ENCODE measurements at regions not wholly inside any gene's neighbourhood (a gene's known extent, or its start where the extent isn't known, plus 50 kb on each side); places are given as distances from the start of the nearest gene placed in this dataset.

GRCh38 chr1:69077633-69078032 lies 490.1 kb upstream of the LRRC7 start:
- Histone ChIP-seq H3K9me3 (ENCODE audit: control insufficient read depth, insufficient read depth, low read length) (no peaks in the 10 kb centered on the region), H3K27ac (ENCODE audit: low read depth, low read length) (no peak overlapping the region), H3K27me3 (ENCODE audit: control insufficient read depth, insufficient read depth, low read length) (no peaks in the 10 kb centered on the region), H3K4me3 (ENCODE audit: low read depth, low read length) (no peak overlapping the region)
- CTCF ChIA-PET, result no interaction called here
- POLR2A ChIA-PET, result no interaction called here
- TF ChIP-seq CTCF (IDR thresholded peaks at IDR 0.05; ENCODE audit: low read depth, low read length), result no peak
- no peak for DNase-seq (ENCODE audit: low read depth, low spot score)

- H3K27ac ChIP-seq (ENCODE audit: low read depth, low read length), result no peak overlapping the region
- ChIA-PET POLR2A (no interaction called here), CTCF (no interaction called here)
- no peak overlapping the region for H3K4me3 ChIP-seq (ENCODE audit: low read depth, low read length)
- H3K27me3 ChIP-seq (ENCODE audit: control insufficient read depth, insufficient read depth, low read length), result no peaks in the 10 kb centered on the region
- no peak for DNase-seq (ENCODE audit: low read depth, low spot score)
- H3K9me3 ChIP-seq (ENCODE audit: control insufficient read depth, insufficient read depth, low read length), result no peaks in the 10 kb centered on the region
- TF ChIP-seq CTCF (IDR thresholded peaks at IDR 0.05; ENCODE audit: low read depth, low read length), result no peak
Observed at GRCh38 chr1:69081668-69082067, 486.1 kb upstream of the LRRC7 start.

- H3K27ac ChIP-seq (ENCODE audit: low read depth, low read length), result no peak overlapping the region
- TF ChIP-seq CTCF (IDR thresholded peaks at IDR 0.05; ENCODE audit: low read depth, low read length), result no peak
- no peaks in the 10 kb centered on the region for H3K27me3 ChIP-seq (ENCODE audit: control insufficient read depth, insufficient read depth, low read length)
Observed at GRCh38 chr1:69082312-69082711, 485.4 kb upstream of the LRRC7 start.

GRCh38 chr1:69086148-69086547 lies 481.6 kb upstream of the LRRC7 start:
- no peaks in the 10 kb centered on the region for H3K9me3 ChIP-seq (ENCODE audit: control insufficient read depth, insufficient read depth, low read length)
- CTCF ChIA-PET, result no interaction called here
- TF ChIP-seq CTCF (IDR thresholded peaks at IDR 0.05; ENCODE audit: low read depth, low read length), result no peak
- POLR2A ChIA-PET, result no interaction called here
- DNase-seq (ENCODE audit: low read depth, low spot score), result no peak
- H3K4me3 ChIP-seq (ENCODE audit: low read depth, low read length), result no peak overlapping the region
- H3K27me3 ChIP-seq (ENCODE audit: control insufficient read depth, insufficient read depth, low read length), result no peaks in the 10 kb centered on the region
- no peak overlapping the region for H3K27ac ChIP-seq (ENCODE audit: low read depth, low read length)

More at GRCh38 chr1:69082312-69082711, 485.4 kb upstream of the LRRC7 start:
- H3K4me3 ChIP-seq (ENCODE audit: low read depth, low read length), result no peak overlapping the region
- DNase-seq (ENCODE audit: low read depth, low spot score), result no peak
- POLR2A ChIA-PET, result no interaction called here
- no peaks in the 10 kb centered on the region for H3K9me3 ChIP-seq (ENCODE audit: control insufficient read depth, insufficient read depth, low read length)
- CTCF ChIA-PET, result no interaction called here

GRCh38 chr1:69088571-69088970 lies 479.2 kb upstream of the LRRC7 start:
- no peak for TF ChIP-seq CTCF (IDR thresholded peaks at IDR 0.05; ENCODE audit: low read depth, low read length)
- CTCF ChIA-PET, result no interaction called here
- POLR2A ChIA-PET, result no interaction called here
- Histone ChIP-seq H3K9me3 (ENCODE audit: control insufficient read depth, insufficient read depth, low read length) (no peaks in the 10 kb centered on the region), H3K4me3 (ENCODE audit: low read depth, low read length) (no peak overlapping the region), H3K27ac (ENCODE audit: low read depth, low read length) (no peak overlapping the region), H3K27me3 (ENCODE audit: control insufficient read depth, insufficient read depth, low read length) (no peaks in the 10 kb centered on the region)
- DNase-seq (ENCODE audit: low read depth, low spot score), result no peak
